ENCODE measurements at regions not wholly inside any gene's neighbourhood (a gene's known extent, or its start where the extent isn't known, plus 50 kb on each side); places are given as distances from the start of the nearest gene placed in this dataset.

DNA sequence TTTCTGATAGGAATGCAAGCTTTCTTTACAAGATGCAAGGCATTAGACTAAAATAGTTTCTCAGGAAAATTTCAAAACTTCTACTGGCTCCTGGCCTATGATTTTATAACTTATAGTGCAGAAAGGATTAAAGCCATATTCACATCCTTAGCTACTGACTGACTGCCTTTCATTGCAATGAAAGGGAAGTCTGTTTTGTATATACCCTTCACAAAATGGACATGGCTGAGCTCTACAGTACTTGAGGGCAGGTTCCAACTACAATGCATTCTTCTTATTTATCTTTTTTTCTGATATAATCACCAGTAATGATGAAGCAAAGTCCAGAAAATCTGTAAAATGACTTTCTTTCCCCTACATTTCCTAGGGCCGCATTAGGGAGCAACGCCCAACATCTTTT is 100.5 kb upstream of the ESRRG start:
- TF ChIP-seq POLR2A (IDR thresholded peaks at IDR 0.05; ENCODE audit: low read depth, low read length) (no peak), POLR2AphosphoS5 (IDR thresholded peaks at IDR 0.05; ENCODE audit: low read depth, low read length) (no peak)

Measured in GM12891 (cell line).